ENCODE measurements at regions not wholly inside any gene's neighbourhood (a gene's known extent, or its start where the extent isn't known, plus 50 kb on each side); places are given as distances from the start of the nearest gene placed in this dataset.

DNA sequence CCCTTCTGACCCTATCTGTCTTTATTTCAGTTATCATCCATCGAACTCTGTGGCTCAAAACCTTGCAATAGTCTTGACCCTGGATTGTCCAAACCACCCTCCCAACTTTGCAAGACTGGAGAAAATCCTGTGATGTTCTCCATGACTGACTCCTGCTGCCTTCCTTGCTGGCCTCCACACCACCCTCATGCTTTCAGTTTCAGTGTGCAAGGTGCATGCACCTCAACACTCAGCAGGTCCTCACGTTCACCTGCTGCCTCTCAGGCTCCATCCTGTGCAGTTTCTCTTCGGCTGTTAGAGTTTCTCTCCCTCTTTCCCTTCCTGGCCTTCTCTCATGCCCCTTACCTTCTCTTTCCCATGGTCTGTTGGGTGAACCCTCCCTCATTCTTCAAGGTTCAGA, 59.4 kb upstream of the ASIC2 start:
- ATAC-seq (no peak), DNase-seq (ENCODE audit: low spot score) (no peak)

DNA sequence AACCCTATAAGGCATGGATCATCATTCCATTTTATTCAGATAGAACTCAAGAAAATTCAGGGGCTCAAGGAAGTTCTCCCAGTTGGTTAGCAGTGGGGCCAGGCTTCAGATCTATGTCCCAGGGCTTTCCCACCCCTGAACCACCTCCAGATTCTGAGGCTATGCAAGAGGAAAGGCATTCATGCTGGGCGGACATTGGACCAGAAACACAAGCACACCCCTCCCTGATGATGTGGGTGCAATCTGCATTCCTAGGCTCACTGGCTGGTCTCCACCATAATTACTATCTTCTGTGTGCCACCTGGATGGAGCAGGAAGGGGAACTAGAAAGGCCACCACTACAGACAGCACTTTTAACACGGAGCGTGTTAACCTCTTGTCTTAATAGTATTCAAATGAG, 63.2 kb upstream of the ASIC2 start:
- no peak for DNase-seq (ENCODE audit: low spot score)
- no peak for ATAC-seq

DNA sequence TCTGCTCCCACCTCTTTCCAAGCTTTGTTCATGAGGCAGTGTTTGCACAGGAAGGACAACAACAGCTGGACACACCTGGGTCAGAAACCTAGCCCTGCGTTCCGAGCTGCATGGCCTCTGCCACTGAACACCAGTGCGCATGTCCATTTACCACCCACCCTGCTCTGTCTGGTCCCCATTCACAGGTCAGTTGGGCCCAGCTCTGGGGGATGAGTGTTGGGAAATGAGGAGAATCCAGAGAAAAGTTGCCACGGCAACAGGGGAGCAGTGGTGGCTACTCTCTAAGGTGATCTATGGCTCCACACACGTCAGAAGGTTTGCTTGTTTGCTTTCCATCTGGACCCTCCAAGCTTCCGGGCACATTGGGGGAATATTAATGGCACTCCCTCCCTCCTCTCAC, 70.4 kb upstream of the ASIC2 start:
- ATAC-seq (no peak), DNase-seq (ENCODE audit: low spot score) (no peak)

DNA sequence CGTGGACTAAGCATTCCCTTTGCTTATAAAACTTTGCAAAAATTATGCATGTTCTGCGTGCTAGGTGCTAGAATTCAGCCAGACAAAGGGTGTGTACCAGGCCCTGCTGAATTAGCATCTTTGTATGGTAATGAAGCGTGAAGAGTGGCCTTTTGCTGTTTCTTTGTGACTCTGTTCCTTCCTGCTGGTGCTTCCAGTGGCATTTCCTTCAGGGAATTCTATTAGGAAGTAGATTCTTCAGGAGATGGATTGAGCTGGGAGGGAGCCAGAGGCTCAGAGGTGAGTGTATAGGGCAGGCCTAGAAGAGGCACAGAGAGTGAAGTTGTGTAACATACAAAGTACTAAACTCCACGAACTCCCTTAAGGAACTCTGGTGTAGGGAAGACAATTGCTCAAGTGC, 73.9 kb upstream of the ASIC2 start:
- no peak for DNase-seq (ENCODE audit: low spot score)
- ATAC-seq = no peak

DNA sequence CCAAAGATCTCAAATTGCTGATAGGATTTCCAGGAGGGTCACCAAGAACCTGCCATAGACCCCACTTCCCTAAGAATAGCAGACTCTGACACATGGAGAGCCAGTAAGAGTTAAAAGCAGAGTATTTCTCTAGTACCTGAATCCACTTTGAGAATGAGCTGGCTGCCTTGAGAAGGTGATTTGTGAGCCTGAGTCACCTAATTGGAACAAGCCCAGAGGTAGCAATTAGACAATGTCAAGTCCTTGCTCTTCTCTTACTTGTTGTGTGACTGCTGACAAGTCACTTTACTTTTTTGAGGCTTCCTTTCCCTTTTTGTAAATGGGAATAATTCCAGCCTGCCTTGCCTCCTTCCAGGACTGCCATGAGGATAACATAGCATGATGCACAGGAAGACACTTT, 76.1 kb upstream of the ASIC2 start:
- DNase-seq (ENCODE audit: low spot score) (no peak), ATAC-seq (no peak)

DNA sequence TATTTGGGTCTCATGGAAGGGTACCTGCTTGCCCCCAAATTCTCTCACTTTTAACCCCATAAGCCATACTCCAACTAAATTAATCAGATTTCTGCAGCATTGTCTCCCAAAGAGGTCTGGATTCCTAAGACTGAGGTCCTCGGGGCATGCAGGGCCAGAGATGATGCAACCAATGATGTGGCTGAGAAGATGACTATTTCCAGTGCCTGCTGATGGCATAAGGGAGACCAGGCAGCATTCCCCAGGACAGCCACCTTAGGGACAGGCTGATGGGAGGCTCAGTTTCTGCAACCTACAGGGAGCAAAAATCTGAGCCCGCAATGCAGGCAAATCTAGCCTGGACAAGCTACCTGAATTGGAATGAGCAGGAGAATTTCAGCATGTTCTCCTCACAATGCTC, 76.8 kb upstream of the ASIC2 start:
- no peak for ATAC-seq
- no peak for DNase-seq (ENCODE audit: low spot score)

DNA sequence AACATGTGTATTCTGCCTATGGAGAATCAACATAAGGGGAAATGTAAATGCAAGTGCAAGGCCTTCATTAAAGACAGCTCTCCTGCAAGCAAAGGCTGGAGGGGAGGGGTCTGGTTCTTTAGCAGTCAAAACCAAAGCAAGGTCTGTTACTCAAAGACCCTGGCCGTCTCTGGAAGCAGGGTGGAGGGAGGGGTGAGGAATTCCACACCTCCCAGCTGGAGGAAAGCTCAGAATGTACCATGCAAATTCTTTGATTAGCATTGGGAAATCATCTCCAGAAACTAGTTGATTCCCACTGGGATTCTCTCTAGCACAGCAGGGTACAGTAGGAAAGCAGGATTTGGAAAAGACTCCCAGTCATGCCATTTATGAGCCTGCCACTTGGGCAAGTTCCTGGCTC, 77.3 kb upstream of the ASIC2 start:
- ATAC-seq = no peak
- DNase-seq (ENCODE audit: low spot score) = no peak

DNA sequence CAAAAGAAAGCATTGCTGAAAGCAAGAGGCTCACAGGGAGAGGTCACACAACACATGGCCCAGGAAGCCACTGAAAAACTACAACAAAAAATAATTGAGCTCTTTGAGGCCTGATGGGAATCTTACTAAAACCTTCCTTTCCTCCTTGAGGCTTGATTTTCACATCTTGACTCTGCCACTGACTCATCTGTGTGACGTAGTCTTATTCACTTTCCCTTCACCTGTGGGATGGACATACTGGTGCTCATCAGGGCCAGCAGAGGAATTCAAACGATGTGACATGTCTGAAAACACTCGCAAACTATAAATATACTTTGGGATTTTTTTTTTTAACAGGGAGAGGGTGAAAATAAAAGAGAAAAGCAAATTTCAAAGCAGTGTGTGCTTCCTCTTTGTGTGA, 78.3 kb upstream of the ASIC2 start:
- ATAC-seq (no peak), DNase-seq (ENCODE audit: low spot score) (no peak)

DNA sequence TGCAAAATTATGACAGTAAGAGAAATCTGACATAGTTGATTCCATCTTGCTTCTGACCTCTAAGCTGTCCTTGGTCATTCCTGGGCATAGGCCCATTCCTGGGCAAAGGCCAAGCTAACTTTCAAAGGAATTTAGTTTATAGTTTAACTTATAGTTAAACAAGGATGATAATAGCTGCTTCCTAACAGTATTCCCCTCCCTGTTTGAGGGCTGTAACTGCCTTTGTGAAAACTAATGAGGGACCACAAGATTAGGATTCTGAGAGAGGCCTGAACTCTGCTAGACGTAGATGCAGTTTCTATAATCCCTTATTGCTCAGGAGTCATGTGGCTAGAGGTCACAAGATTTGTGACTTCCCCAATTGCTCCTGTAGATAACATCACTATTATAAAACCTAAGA, 80.2 kb upstream of the ASIC2 start:
- ATAC-seq (no peak), DNase-seq (ENCODE audit: low spot score) (no peak)

DNA sequence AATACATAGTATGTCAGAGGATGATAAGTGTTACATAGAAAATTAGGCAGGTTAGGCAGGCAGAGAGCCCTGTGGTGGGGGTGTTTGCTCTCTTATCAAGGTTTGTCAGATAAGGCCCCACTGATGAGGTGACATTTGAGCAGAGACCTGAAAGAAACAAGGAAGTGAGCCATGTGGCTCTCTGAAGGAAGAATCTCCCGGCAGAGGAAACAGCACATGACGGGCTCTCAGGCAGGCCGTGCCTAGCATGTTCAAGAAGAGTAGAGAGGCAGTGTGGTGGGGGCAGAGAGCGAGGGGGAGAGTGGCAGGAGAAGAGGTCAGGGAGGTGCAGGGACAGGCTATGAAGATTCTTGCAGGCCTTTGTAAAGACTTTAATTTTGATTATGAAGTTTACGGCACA, 82.0 kb upstream of the ASIC2 start:
- ATAC-seq (no peak), DNase-seq (ENCODE audit: low spot score) (no peak)

DNA sequence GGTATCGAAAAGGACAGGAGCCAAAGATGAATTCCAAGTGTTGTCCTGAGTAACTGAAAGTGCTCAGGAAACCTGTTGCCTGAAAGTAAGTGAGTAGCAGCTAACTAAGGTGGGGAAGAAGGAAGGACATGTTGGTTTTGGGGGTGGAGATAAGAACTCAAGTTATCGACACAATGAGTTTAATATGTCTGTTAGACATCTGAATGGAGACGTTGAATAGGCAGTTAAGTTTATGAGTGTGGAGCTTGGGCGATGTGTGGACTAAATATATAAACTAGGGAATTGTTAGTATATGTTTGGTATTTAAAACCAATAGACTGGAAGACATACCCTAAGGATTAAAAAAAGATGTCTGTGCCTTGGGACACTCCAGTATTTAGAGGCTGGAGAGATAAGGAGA, 82.7 kb upstream of the ASIC2 start:
- ATAC-seq = no peak
- no peak for DNase-seq (ENCODE audit: low spot score)

DNA sequence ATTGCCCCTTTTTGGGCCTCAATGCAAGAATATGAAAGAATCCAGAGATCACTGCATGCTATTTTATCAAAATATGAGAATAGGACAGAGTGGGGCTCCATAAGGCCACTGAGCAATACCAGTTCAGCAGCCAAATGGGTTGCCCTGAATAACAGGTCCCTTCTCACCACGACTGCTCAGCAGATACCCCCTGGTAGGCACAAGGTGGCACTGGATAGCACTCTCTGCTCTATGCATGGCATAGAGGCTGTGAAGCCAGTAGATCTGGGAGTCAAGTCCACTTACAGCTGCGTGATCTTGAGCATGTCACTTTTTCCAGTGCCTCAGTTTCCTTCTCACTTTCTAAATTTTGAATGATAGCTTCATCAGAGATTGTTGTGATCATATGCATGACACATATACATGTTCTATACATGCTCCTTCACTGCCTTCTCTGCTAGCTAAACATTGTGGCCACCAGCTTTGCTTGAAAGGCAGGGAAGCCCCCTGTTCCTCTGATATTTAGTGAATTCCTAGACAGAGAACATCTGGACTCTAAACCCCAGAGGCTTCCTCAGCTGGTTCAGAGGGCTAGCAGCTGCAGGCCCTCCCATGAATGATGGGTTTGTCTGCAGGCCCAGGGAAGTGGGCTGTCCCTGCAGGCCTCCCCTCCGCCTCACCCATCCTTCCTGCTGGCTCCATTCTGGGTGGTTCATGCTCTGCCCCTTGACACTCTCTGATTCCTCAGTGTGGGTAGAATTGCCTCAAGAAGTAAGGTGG, 84.9 kb upstream of the ASIC2 start:
- no peak for DNase-seq (ENCODE audit: low spot score)
- no peak for ATAC-seq

DNA sequence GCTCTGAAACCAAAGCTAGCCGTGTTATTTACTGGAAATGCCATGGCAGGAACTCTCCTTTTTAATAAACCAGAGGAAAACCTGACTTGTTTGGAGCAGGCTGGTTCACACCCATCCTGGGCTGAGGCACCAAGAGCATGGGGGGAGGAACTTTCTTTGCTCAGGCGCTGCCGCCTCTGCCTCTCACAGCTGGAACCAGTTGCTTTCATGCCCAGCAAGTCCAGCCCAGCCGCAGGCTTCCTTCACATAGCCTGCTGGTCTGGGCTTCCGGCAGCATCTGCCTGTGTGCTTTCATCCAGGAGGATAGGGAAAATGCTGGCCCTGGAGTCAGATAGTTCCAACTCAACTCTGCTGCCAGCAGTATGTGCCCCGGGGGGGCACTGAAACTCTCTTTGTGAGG, 88.1 kb upstream of the ASIC2 start:
- DNase-seq (ENCODE audit: low spot score) (no peak), ATAC-seq (no peak)

DNA sequence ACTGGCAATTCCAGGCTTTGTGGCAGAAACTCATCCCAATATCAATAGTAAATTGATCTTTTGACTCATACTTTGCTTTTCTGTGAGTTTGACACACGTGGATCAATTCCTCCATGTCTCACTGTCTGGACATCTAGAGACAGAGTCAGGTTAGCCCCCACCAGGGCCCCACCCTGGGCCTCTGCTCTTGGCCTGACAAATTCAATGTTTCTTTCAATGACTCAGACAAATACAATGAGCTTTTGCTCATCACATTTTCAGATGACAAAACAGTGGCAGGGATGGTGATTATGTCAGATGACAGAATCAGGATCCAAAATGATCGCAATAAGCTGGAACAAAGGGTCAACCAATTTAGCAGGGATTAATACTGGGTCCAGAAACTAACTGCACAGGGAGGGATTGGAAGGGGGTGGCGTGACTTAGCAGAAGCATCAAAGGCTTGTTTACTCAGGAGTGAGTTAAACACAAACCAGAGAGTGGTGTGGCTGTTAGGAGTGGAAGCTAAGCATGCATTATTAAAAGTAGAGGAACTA, 90.5 kb upstream of the ASIC2 start:
- ATAC-seq = no peak

DNA sequence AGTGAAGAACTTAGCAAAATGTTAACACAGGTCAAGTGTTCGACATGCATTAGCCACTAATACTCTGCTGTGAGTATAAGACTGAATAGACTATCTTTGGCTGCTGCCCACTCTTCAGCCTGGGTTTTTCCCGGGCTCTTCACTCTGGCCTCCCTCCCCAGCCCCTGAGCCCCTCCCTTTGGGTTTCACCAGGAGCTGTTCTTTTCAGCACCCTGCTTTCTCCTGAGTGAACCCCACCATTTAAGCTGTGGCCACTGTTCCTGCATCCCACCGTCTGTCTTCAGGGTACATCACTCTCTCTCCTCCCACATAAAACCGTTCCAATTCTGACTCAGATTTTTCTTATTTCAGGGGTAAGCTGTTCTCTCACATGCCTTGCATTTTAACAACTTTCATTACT, 92.0 kb upstream of the ASIC2 start:
- ATAC-seq = no peak
- no peak for DNase-seq (ENCODE audit: low spot score)

More for the DNA sequence above, 90.5 kb upstream of the ASIC2 start:
- no peak for DNase-seq (ENCODE audit: low spot score)

DNA sequence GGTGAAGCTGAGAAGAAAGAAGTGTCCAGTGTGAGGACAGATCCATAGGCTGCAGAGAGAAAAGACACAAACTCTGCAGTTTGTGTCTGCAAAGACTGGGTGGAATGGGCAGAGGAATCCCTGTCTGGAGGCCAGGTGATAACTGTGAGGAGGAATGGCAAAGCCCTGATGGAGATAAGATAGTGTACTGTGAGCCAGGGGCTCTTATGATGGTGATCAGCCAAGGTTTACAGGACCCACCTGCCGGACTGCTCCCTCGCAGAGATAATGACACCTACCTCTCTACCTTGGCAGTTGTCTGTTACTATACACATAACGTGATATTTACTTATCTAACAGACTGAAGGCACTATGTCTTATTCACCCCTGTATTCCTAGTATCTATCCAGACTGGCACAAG, 92.6 kb upstream of the ASIC2 start:
- ATAC-seq = no peak
- no peak for DNase-seq (ENCODE audit: low spot score)

DNA sequence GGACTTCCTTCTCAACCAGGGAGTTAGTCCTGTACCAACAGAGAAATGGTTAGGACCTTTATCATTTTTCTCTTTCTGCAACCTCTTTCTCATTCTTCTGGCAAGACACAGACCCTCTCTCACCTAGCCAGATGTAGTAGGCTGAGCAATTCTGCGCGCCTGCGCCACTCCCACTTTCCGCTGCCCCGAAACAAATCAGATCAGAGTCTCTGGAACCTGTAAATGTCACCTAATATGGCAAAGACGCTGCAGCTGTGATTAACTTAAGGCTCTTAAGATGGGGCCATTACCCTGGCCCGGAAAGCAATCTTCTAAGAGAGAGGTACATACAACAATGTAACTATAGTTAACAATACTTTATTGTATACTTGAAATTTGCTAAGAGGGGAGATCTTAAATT, 94.3 kb upstream of the ASIC2 start:
- DNase-seq (ENCODE audit: low spot score) (no peak), ATAC-seq (no peak)

DNA sequence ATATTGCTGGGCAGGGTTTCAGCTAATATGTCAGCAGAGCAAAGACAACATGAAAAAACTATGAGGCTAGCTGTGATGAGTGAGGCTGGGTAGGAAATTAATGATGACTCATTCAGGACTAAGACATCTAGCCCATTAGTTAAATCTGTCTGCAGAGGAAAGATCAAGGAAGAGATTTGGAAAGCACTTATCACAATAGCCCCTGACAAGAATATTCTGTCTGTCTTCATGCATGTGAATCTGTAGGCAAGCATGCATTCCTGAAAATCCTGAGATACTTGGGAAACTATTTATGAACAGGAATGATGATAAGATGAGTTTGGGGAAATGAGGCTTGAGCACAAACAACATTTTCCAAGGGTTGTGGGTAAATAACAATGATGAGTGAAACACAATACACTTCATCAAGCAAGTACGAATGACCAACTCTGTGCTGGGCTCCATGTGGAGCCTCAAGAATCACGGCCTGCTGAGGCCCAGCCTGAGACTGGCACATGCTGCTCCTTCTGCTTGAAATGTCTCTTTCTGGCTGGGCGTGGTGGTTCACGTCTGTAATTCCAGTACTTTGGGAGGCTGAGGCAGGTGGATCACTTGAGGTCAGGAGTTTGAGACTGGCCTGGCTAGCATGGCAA, 96.5 kb upstream of the ASIC2 start:
- ATAC-seq = no peak
- no peak for DNase-seq (ENCODE audit: low spot score)

DNA sequence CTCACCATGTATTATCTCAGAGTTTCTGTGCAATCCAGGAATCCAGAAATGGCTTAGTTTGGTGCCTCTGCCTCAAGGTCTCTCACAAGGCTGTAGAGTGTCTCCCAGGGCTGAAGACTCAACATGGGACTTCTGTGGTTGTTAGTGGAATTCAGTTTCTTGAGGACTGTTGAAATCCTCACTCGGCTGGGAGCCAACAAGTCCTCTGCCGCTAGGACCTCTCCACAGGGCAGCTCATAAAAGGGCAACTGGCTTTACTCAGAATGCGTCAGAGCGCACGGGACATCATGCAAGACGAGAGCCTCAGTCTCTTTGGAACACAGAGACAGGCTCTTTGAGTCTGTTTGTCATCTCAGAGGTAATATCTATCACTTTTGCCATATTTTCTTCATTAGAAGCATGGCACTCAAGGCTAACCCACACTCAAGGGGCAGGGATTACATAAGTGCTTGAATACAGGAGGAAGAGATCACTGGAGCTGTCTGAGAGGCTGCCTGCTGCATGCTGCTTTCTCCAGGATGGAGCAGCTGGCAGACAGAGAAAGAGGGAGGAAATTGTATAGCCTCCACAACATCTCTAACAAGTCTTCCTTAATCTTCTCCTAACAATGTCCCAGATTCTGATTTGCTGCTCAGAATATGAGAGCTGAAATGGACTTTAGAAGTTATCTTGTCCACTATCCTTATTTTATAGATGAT, 97.5 kb upstream of the ASIC2 start:
- no peak for ATAC-seq
- no peak for DNase-seq (ENCODE audit: low spot score)

DNA sequence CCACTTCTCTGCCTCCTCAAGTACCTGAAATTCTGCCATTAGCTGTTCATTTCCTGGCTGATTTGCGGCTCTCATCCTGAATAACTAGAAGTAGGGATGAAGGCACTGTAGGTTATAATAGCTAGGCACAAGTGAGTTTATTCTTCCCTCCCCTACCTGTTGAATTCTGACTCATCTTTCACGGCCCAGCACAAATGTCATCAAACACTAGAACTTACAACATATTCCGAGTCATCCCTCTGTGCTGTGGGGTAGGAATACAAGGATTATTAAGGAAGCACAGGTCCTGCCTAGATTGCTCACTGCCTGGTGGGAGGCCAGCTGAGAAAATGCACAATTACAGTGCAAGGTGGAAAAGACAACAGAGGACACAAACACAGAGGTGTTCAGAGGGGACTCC, 103.7 kb upstream of the ASIC2 start:
- no peak for DNase-seq (ENCODE audit: low spot score)
- ATAC-seq = no peak

DNA sequence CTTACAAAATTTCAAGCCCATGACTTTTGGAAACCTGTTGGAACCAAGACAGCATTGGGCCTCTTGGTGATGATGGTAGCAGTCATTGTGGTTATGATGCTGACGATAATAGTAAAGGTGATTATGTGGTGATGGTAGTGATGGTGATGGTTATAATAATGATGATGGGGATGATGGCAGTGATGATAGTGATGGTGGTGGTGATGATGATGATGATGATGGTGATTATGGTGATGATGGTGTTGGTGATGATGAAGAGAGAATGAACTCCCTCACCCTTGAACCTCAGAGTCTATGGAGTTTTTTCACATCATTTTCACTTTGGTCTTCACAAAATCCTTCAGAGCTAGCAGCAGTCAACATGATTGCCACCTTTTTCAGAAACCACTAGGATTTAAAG, 105.3 kb upstream of the ASIC2 start:
- ATAC-seq (no peak), DNase-seq (ENCODE audit: low spot score) (no peak)

DNA sequence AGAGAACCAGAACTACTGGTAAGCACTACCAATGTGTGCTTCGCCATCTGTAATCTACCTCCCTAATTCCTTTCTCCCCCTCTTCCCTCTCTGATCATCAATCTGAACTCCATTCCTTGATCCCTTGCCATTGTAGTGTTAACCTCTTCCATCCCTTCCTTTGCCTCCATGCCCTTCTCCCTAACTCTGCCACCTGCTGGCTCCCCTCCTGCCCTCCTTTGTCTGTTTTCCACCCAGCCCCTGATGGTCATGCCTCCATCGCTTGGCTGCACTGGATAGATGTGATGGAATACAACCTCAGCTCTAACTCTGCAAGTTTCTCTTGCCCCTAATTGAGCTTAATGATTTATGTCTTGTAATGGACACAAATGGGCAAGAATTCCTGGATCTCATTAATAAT, 108.2 kb upstream of the ASIC2 start:
- ATAC-seq (no peak), DNase-seq (ENCODE audit: low spot score) (no peak)

All from left lobe of liver (tissue), 2 donors.